ENCODE measurements at regions not wholly inside any gene's neighbourhood (a gene's known extent, or its start where the extent isn't known, plus 50 kb on each side); places are given as distances from the start of the nearest gene placed in this dataset.

- TF ChIP-seq TAF1 (IDR thresholded peaks at IDR 0.05; ENCODE audit: borderline replicate concordance, insufficient read depth, low read length) (no peak), REST (IDR thresholded peaks at IDR 0.05; ENCODE audit: insufficient read depth in 1 of 2, low read depth in 2 of 2, low read length in 2 of 2) (no peak)
Observed at GRCh38 chr7:81446212-81446611, 323.6 kb downstream of the HGF start.

Measured in PFSK-1 (cell line).